Ishikawa (cell line): ENCODE measurements at regions not wholly inside any gene's neighbourhood (a gene's known extent, or its start where the extent isn't known, plus 50 kb on each side); places are given as distances from the start of the nearest gene placed in this dataset.

ENCODE experiments used
- CEBPB ChIP-seq: IDR thresholded peaks from 2 replicates; pipeline ENCODE4 v1.6.1; 2012
- CREB1 ChIP-seq: IDR thresholded peaks from 2 replicates; pipeline ENCODE4 v1.6.1; 2012; ENCODE audit warnings: low read depth
- EGR1 ChIP-seq: IDR thresholded peaks from 2 replicates; pipeline ENCODE4 v1.6.1; 2012
- EP300 ChIP-seq: IDR thresholded peaks from 2 replicates; pipeline ENCODE4 v1.6.1; 2012; ENCODE audit warnings: borderline replicate concordance
- FOXM1 ChIP-seq: IDR thresholded peaks from 2 replicates; pipeline ENCODE4 v1.6.1; 2012; ENCODE audit warnings: low read depth, borderline replicate concordance
- MAX ChIP-seq: IDR thresholded peaks from 2 replicates; pipeline ENCODE4 v1.6.1; 2012
- NFIC ChIP-seq: IDR thresholded peaks from 2 replicates; pipeline ENCODE4 v1.6.1; 2012
- RAD21 ChIP-seq: IDR thresholded peaks from 2 replicates; pipeline ENCODE4 v1.6.1; 2012; ENCODE audit warnings: low read depth
- REST ChIP-seq: IDR thresholded peaks from 2 replicates; pipeline ENCODE4 v1.6.1; 2012; ENCODE audit warnings: low read depth, mild to moderate bottlenecking
- TAF1 ChIP-seq: IDR thresholded peaks from 2 replicates; pipeline ENCODE4 v1.6.1; 2012; ENCODE audit warnings: low read depth, mild to moderate bottlenecking
- TCF12 ChIP-seq: IDR thresholded peaks from 2 replicates; pipeline ENCODE4 v1.6.1; 2012; ENCODE audit warnings: low read depth
- TEAD4 ChIP-seq: IDR thresholded peaks from 2 replicates; pipeline ENCODE4 v1.6.1; 2012
- USF1 ChIP-seq: IDR thresholded peaks from 2 replicates; pipeline ENCODE4 v1.6.1; 2012
- YY1 ChIP-seq: IDR thresholded peaks from 2 replicates; pipeline ENCODE4 v1.6.1; 2012; ENCODE audit warnings: low read depth
- ZBTB7A ChIP-seq: IDR thresholded peaks from 2 replicates; pipeline ENCODE4 v1.6.1; 2012; ENCODE audit warnings: low read depth

GRCh38 chr20:23189854-23190253, 103.7 kb upstream of the CD93 start:
- TF ChIP-seq CEBPB (no peak), USF1 (no peak), TAF1 (no peak), TCF12 (no peak), NFIC (no peak), YY1 (no peak), ZBTB7A (no peak), FOXM1 (no peak), CREB1 (no peak), EP300 (no peak), EGR1 (no peak)

GRCh38 chr20:23189341-23189740, 103.2 kb upstream of the CD93 start:
- no peak for TF ChIP-seq ZBTB7A

GRCh38 chr20:23188377-23189169, 102.4 kb upstream of the CD93 start:
- TF ChIP-seq TCF12: no peak

GRCh38 chr20:23187751-23188150, 101.6 kb upstream of the CD93 start:
- TF ChIP-seq USF1 (no peak), REST (no peak)

GRCh38 chr20:23186808-23187207, 100.7 kb upstream of the CD93 start:
- no peak for TF ChIP-seq TAF1
- TF ChIP-seq EGR1: no peak

GRCh38 chr20:23180451-23180921, 94.4 kb upstream of the CD93 start:
- TF ChIP-seq MAX (no peak), NFIC (no peak), CREB1 (no peak), REST (no peak), USF1 (no peak), EP300 (no peak), TEAD4 (no peak), TAF1 (no peak), RAD21 (no peak), EGR1 (no peak), YY1 (no peak), TCF12 (no peak), ZBTB7A (no peak), FOXM1 (no peak), CEBPB (no peak)

- TF ChIP-seq EP300 (no peak), MAX (no peak), TAF1 (no peak)
Observed at GRCh38 chr20:23179766-23180403, 93.8 kb upstream of the CD93 start.
